HG03439 (cell line): ENCODE measurements at regions not wholly inside any gene's neighbourhood (a gene's known extent, or its start where the extent isn't known, plus 50 kb on each side); places are given as distances from the start of the nearest gene placed in this dataset.
"Not testable (repeated sequence)": the region's sequence is repeated elsewhere in the genome, so short reads cannot be mapped to it uniquely, and the experiment has no call there.

Source experiments
- ATAC-seq: cut with Tn5 transposase; IDR thresholded peaks from one replicate; pipeline ENCODE4 v1.9.1; 2021; ENCODE audit warnings: mild to moderate bottlenecking, moderate library complexity; ENCODE audit not compliant: unreplicated experiment

- no peak for ATAC-seq
These were observed 750.3 kb upstream of the KCND2 start for GRCh38 chr7:119522698-119523097.

DNA sequence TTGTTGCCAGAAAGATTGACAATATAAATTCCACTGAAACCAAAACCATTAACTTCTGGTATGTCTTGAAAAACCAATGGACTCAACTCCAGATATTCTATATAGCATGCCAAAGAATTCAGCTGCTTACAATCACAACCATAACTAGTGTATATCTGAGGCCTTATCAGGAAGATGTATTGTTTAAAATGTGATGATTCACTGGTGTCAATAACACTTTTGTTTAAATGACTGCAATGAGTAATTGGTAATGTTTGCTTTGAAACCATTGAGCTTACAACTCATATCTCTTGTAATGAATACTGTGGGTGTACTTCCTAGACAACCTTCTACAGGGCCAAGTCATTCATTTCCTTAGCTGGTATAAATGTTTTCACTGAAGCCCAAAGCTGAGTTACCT is 727.9 kb upstream of the KCND2 start:
- no peak for ATAC-seq

DNA sequence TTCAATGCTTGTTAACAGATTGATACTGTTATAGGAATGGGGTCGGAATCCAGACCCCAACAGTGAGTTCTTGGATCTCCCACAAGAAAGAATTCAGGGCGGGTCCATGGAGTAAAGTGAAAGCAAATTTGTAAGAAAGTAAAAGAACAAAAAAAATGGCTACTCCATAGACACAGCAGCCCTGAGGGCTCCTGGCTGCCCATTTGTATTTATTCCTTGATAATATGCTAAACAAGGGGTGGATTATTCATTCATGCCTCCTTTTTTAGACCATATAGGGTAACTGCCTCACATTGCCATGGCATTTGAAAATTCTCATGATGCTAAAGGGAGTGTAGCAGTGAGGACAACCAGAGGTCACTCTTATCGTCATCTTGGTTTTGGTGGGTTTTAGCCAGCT is 717.2 kb upstream of the KCND2 start:
- ATAC-seq, result no peak

DNA sequence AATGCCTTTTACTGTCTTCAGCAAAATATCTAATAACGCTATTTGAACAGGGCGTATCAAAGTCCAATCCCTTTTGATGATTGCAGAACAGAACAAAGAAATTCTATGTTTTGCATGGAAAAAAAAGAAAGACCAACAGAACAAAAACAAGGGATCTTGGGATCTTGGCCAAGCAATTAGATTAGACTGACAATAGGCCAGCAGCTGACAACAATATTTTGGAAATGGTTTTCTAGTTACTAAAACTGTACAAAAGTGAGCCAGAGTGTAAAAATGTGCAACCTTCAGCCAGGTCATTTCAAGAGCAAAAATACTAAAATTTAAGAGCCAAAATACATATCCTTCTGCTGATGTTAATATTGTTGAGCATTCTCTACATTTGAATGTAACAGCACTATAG is 716.5 kb upstream of the KCND2 start:
- no peak for ATAC-seq

GRCh38 chr7:119561751-119562150 is 711.2 kb upstream of the KCND2 start:
- ATAC-seq, result no peak

- no peak for ATAC-seq
These were observed 710.1 kb upstream of the KCND2 start for GRCh38 chr7:119562839-119563238.

DNA sequence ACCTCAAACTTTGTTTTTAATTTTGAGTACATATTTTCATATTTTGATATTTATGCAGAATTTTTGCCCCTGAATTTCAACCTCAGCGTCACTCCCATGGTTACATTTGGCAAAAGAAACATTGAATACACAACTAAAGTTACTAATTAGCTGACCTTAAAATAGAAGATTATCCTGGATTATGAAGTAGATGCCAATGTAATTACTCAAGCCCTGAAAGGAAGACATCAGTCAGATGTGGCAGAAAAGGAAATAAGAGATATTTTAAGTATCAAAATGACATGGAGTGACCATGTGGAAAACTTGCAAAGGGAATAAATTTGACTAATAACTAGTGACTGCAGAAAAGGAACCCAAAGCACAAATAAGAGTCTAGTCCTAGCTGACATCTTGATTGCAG is 701.3 kb upstream of the KCND2 start:
- no peak for ATAC-seq

DNA sequence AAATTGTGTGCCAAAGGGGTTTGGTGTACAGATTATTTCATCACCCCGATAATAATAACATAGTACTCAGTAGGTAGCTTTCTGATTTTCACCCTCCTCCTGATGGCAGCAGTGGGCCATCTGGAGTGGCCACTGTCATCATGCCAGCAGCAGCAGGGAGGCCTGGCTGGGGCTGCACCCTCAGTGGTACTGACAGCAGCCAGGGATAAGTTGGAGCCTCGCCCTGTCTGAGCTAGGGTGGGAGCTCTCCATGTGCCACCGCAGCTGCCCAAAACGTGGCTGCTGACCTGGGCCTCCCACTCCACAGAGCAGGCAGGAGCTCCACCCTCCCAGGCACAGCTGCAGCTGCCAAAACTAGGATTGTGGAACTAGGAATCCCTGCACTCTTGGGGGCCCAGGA is 700.8 kb upstream of the KCND2 start:
- ATAC-seq, result no peak

GRCh38 chr7:119572541-119572940 is 700.4 kb upstream of the KCND2 start:
- ATAC-seq, result no peak

DNA sequence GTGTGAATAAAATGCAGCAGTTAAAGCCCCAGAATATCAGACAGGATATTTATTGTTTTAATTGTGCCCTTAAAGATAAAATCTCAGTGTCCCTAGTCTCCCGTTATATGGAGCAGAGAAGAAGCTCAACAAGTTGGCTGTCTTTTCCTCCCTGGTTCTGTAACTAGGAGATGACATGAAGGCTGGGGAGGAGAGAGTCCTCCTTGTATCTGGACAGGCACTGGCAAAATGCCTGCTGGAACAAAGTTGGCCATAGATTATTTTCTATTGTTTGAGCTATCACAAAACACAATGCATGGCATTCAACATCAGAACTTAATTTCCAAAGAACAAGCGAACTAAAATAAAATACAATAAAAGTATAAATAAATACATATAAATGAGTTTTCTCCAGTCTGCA is 694.9 kb upstream of the KCND2 start:
- no peak for ATAC-seq

DNA sequence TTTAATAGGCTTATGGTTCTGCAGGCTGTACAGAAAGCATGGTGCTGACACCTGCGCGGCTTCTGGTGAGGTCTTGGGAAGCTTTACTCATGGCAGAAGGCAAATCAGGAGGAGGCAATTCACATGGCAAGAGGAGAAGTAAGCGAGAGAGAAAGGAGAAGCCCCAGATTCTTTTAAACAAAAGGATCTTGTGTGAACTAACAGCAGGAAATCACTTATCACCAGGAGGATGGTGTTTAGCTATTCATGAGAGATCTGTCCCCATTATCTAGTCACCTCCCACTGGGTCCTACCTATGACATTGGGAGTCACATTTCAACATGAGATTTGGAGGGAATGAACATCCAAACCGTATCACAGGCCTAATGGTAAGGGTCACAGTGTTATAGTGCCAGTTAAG is 678.0 kb upstream of the KCND2 start:
- ATAC-seq, result no peak

- no peak for ATAC-seq
These were observed 676.3 kb upstream of the KCND2 start for GRCh38 chr7:119596651-119597050.

DNA sequence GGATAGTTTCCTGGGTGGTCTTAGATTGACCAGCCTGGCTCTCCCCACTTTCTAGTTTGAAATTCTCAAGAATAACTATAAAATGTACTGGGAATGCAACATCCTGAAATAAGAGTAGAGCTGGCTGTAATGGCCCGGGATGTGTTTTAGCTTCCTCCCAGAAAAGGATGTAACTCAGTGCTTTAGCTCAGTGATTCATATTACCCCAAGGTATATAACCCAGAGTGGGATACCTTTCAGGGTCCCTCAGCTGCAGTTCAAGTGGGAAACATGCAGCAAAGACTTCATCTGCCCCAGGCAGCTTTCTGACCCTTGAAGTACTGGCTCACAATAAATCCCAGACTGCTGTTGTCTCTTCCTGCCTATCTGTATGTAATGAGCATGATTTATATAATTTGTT is 666.7 kb upstream of the KCND2 start:
- no peak for ATAC-seq

DNA sequence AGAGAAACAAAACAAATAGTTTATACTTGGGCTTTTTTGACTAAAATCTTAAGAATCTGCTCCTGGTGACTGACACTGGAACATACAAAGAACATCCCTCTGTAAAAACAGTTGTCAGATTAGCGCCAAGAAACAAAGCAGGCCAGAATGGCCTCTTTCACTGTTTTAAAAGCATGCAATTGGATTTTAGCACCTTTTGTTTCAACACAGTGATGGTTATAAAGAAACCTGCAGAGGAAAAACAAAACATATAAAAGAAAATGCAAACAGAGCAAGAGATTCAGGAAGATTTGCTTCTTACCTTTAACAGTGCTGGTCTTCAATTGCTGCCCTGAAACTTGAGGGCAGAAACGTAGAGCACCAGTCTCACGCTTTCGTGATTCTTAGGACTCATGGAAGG is 652.2 kb upstream of the KCND2 start:
- ATAC-seq, result no peak

- no peak for ATAC-seq
These were observed 649.5 kb upstream of the KCND2 start for GRCh38 chr7:119623427-119623826.

GRCh38 chr7:119630406-119630969 is 642.5 kb upstream of the KCND2 start:
- ATAC-seq, result no peak

DNA sequence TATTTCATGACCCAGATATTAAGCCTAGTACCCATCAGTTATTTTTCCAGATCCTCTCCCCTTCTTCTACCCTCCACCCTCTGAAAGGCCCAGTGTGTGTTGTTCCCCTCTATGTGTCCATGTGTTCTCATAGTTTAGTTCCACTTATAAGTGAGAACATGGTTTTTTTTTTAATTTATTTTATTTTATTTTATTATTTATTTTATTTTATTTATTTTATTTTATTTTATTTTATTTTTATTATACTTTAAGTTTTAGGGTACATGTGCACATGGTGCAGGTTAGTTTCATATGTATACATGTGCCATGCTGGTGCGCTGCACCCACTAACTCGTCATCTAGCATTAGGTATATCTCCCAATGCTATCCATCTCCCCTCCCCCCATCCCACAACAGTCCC is 639.2 kb upstream of the KCND2 start:
- not testable (repeated sequence) for ATAC-seq

- ATAC-seq, result no peak
These were observed 632.6 kb upstream of the KCND2 start for GRCh38 chr7:119640326-119640725.

- no peak for ATAC-seq
These were observed 632.1 kb upstream of the KCND2 start for GRCh38 chr7:119640861-119641260.

- ATAC-seq, result no peak
These were observed 629.4 kb upstream of the KCND2 start for GRCh38 chr7:119643558-119643957.

DNA sequence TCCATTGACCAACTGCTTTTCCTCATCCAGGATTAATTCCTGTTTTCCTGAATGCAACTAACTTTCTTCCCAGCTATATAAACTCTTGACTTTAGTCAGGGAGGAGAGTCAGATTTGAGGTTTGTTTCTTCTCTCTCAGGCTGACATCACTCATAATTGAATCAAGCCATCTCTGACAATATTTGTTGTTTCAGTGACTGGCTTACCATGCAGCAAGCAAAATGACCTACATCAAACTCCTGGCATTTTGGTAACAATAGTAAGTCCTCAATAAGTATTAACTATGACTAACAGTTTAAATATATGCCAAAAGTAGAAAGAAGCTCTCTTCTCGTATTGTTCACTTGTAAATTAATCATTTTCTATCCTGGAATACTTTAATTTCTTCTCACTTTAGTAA is 625.7 kb upstream of the KCND2 start:
- no peak for ATAC-seq

- not testable (repeated sequence) for ATAC-seq
These were observed 624.2 kb upstream of the KCND2 start for GRCh38 chr7:119648752-119649151.

- no peak for ATAC-seq
These were observed 612.9 kb upstream of the KCND2 start for GRCh38 chr7:119660080-119660479.

- ATAC-seq, result no peak
These were observed 608.4 kb upstream of the KCND2 start for GRCh38 chr7:119664601-119665000.
